NCI-H345 treated with DMSO at 0.1 percent for 48 hours (cell line): ENCODE measurements at regions not wholly inside any gene's neighbourhood (a gene's known extent, or its start where the extent isn't known, plus 50 kb on each side); places are given as distances from the start of the nearest gene placed in this dataset.
"Not testable (repeated sequence)": the region's sequence is repeated elsewhere in the genome, so short reads cannot be mapped to it uniquely, and the experiment has no call there.

Experiments used
- DNase-seq: peaks from one replicate; lab custom pipeline; 2025; ENCODE audit not compliant: unreplicated experiment; lab: John Stamatoyannopoulos, UW

- no peak for DNase-seq
These were observed 59.4 kb upstream of the ATP1B1 start for GRCh38 chr1:169047074-169047473.

GRCh38 chr1:169048043-169048442 lies 58.4 kb upstream of the ATP1B1 start:
- DNase-seq = no peak

GRCh38 chr1:169049258-169049938 lies 57.1 kb upstream of the ATP1B1 start:
- DNase-seq = no peak

GRCh38 chr1:169051171-169051570 lies 55.3 kb upstream of the ATP1B1 start:
- no peak for DNase-seq

GRCh38 chr1:169052171-169052570 lies 54.3 kb upstream of the ATP1B1 start:
- DNase-seq = not testable (repeated sequence)

- DNase-seq = no peak
These were observed 53.8 kb upstream of the ATP1B1 start for GRCh38 chr1:169052727-169053126.

GRCh38 chr1:169053196-169053595 lies 53.3 kb upstream of the ATP1B1 start:
- no peak for DNase-seq
